Heart left ventricle (tissue), 13 donors: ENCODE measurements at regions not wholly inside any gene's neighbourhood (a gene's known extent, or its start where the extent isn't known, plus 50 kb on each side); places are given as distances from the start of the nearest gene placed in this dataset.

Source experiments
- POLR2A ChIP-seq, 2 donors: fragments of 450-650 bp; IDR thresholded peaks; one replicate each; pipeline ENCODE4 v1.6.1; 2017; ENCODE audit warnings: antibody characterized with exemption in 2 of 2, mild to moderate bottlenecking in 2 of 2, moderate library complexity in 2 of 2
- TF ChIP-seq, protein P1 (sequence below), 12 donors: fragments of 200-600 bp; sonication (generic) in 4 of 12; IDR thresholded peaks; one replicate each; pipeline versions ENCODE4 v1.5.0 to v1.8.0; 2018 to 2022; ENCODE audit warnings: antibody characterized with exemption in 12 of 12, mild to moderate bottlenecking in 5 of 12
- donor health status: ischemic (EF 13 %, LVEDD 7.1; RV severe dilation, severe dysfunction).
- donor health status: DM: no; HTN: yes; CAD: no.
- donor health status: DM: no; HTN: no; CAD: no.
- donor health status: ischemic (EF 25% LVEDD 6.9; RV normal size, moderate dysfunction).
- donor health status: ischemic (EF 25% LVEDD 5.7; RV mildly dilated, moderate dysfunction).
- donor health status: ischemic (EF 35%, LVEDD 5.7; RV mildly dilated, moderate dysfunction).
- donor health status: nonischemic (EF 11% LVEDD 7.7; RV severe dilation, severe dysfunction).
- donor health status: DM: yes; HTN: yes; CAD: no.
- donor health status: PGD.
- donor health status: ischemic (EF 29% LVEDD 5.4; RV normal size, mild dysfunction).
- donor health status: nonischemic (EF 23%, LVEDD 6.1; RV moderate dilation, normal function).

DNA sequence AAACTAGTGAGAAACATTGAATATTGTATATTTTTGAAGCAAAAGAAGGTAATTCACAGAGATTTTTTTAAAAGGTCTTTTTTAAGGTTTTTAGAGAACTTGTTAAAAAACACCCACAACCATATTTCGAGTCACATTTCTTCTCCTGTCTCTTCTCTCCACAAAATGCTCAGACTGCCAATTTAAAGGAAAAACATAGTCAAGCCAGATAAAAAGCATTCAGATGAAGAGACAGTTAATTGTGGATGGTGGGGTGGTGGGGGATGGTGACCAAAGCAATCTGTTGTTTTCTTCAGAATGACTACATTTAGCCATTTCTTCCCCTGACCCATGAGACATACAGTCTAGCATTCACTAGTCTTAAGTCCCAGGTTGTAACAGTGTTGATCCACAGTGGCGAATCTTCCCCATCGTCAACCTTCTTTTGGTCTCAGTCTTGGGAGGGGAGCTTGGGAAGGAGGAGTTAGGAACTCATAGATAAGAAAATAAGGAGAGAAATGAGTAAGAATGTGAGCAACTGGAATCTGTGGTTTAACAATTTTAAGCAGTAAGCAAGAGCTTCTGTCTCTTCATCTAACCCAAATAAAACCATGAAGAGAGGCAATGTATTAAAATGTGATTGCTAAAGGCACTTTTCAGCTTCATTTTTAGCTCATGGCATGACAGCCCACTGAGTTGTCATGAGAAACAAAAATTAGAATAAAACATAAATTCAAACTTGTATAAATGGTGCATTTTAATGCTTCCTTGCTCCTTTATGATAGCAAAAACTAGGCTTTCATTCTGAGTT, 413.7 kb upstream of the FSHR start:
- TF ChIP-seq, protein P1, sequence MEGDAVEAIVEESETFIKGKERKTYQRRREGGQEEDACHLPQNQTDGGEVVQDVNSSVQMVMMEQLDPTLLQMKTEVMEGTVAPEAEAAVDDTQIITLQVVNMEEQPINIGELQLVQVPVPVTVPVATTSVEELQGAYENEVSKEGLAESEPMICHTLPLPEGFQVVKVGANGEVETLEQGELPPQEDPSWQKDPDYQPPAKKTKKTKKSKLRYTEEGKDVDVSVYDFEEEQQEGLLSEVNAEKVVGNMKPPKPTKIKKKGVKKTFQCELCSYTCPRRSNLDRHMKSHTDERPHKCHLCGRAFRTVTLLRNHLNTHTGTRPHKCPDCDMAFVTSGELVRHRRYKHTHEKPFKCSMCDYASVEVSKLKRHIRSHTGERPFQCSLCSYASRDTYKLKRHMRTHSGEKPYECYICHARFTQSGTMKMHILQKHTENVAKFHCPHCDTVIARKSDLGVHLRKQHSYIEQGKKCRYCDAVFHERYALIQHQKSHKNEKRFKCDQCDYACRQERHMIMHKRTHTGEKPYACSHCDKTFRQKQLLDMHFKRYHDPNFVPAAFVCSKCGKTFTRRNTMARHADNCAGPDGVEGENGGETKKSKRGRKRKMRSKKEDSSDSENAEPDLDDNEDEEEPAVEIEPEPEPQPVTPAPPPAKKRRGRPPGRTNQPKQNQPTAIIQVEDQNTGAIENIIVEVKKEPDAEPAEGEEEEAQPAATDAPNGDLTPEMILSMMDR (IDR thresholded peaks at IDR 0.05), result no peak
- no peak for TF ChIP-seq POLR2A (IDR thresholded peaks at IDR 0.05)
